IMR-90 (cell line): ENCODE measurements at regions not wholly inside any gene's neighbourhood (a gene's known extent, or its start where the extent isn't known, plus 50 kb on each side); places are given as distances from the start of the nearest gene placed in this dataset.

Experiments
- BHLHE40 ChIP-seq: fragments of 150-350 bp; IDR thresholded peaks from 2 replicates; pipeline ENCODE4 v1.6.1; 2016; ENCODE audit warnings: mild to moderate bottlenecking, low read depth, low read length
- CEBPB ChIP-seq: IDR thresholded peaks from 2 replicates; pipeline ENCODE4 v1.6.1; 2012; ENCODE audit warnings: low read depth, low read length, improper control_type of control experiment
- CTCF ChIP-seq: conservative IDR thresholded peaks from 2 replicates; pipeline ENCODE4 v1.5.1; 2012; ENCODE audit warnings: mild to moderate bottlenecking, low read depth, low read length, improper control_type of control experiment
- ELK1 ChIP-seq: fragments of 150-350 bp; IDR thresholded peaks from 2 replicates; pipeline ENCODE4 v1.6.1; 2016; ENCODE audit warnings: low read depth, mild to moderate bottlenecking, low read length, moderate library complexity, borderline replicate concordance
- RAD21 ChIP-seq: IDR thresholded peaks from 2 replicates; pipeline ENCODE4 v1.6.1; 2012; ENCODE audit warnings: low read length, improper control_type of control experiment
- RFX5 ChIP-seq: IDR thresholded peaks from 2 replicates; pipeline ENCODE4 v1.8.0; 2012; ENCODE audit warnings: low read depth, mild to moderate bottlenecking, low read length, moderate library complexity
- SMC3 ChIP-seq: fragments of 150-350 bp; IDR thresholded peaks from 2 replicates; pipeline ENCODE4 v1.6.1; 2016; ENCODE audit warnings: low read depth, mild to moderate bottlenecking, antibody characterized with exemption, low read length, moderate library complexity

- TF ChIP-seq ELK1 (no peak), CTCF (no peak), BHLHE40 (no peak), SMC3 (no peak), RAD21 (no peak), CEBPB (no peak), RFX5 (no peak)
Observed at GRCh38 chr1:29653886-29654450, 417.6 kb downstream of the PTPRU start.
